OCI-LY1 (cell line): ENCODE measurements at regions not wholly inside any gene's neighbourhood (a gene's known extent, or its start where the extent isn't known, plus 50 kb on each side); places are given as distances from the start of the nearest gene placed in this dataset.

Source experiments
- H2AFZ ChIP-seq: fragments of 200-600 bp; sonication (generic), shearing (Covaris generic); 2 replicates; pipeline ENCODE4 v1.6.0; 2014; ENCODE audit warnings: antibody characterized with exemption, mild to moderate bottlenecking, low read length
- H3F3A ChIP-seq: fragments of 200-600 bp; sonication (generic), shearing (Covaris generic); 2 replicates; pipeline ENCODE4 v1.6.0; 2014; ENCODE audit warnings: mild to moderate bottlenecking, antibody characterized with exemption, low read length, moderate library complexity; ENCODE audit not compliant: insufficient read depth
- H3K27ac ChIP-seq: fragments of 200-600 bp; sonication (generic); 2 replicates; pipeline ENCODE4 v1.5.1; 2014; ENCODE audit warnings: low read length, mixed run types, mild to moderate bottlenecking, low read depth; ENCODE audit not compliant: poor library complexity, severe bottlenecking
- H3K27me3 ChIP-seq: fragments of 200-600 bp; sonication (generic); 2 replicates; pipeline ENCODE4 v1.6.0; 2014; ENCODE audit warnings: antibody characterized with exemption, mild to moderate bottlenecking, low read length, moderate library complexity; ENCODE audit not compliant: insufficient read depth
- H3K36me3 ChIP-seq: fragments of 200-600 bp; sonication (generic); 2 replicates; pipeline ENCODE4 v1.6.1; 2014; ENCODE audit warnings: mild to moderate bottlenecking, antibody characterized with exemption, low read length, moderate library complexity, mixed read lengths; ENCODE audit not compliant: insufficient read depth
- H3K4me1 ChIP-seq: fragments of 200-600 bp; sonication (generic); 2 replicates; pipeline ENCODE4 v1.5.1; 2014; ENCODE audit warnings: mild to moderate bottlenecking, low read length, moderate library complexity; ENCODE audit not compliant: insufficient read depth, severe bottlenecking
- H3K4me2 ChIP-seq: fragments of 200-600 bp; sonication (generic), shearing (Covaris generic); 2 replicates; pipeline ENCODE4 v1.6.1; 2014; ENCODE audit warnings: low read length
- H3K4me3 ChIP-seq: fragments of 200-600 bp; sonication (generic); 2 replicates; pipeline ENCODE4 v1.5.1; 2014; ENCODE audit warnings: low read length, low read depth, mild to moderate bottlenecking, mixed read lengths; ENCODE audit not compliant: poor library complexity, severe bottlenecking
- H3K79me2 ChIP-seq: fragments of 200-600 bp; shearing (Covaris generic); 2 replicates; pipeline ENCODE4 v1.6.1; 2016; ENCODE audit warnings: mixed run types, low read length, mixed read lengths; ENCODE audit not compliant: insufficient read depth
- H3K9ac ChIP-seq: fragments of 200-600 bp; sonication (generic), shearing (Covaris generic); 2 replicates; pipeline ENCODE4 v1.6.1; 2014; ENCODE audit warnings: mild to moderate bottlenecking, low read length, mixed read lengths
- H3K9me2 ChIP-seq: fragments of 200-600 bp; sonication (generic), shearing (Covaris generic); 2 replicates; pipeline ENCODE4 v1.6.1; 2014; ENCODE audit warnings: low read depth, mild to moderate bottlenecking, low read length, mixed read lengths
- H3K9me3 ChIP-seq: fragments of 200-600 bp; shearing (Covaris generic); 2 replicates; pipeline ENCODE4 v1.6.1; 2014; ENCODE audit warnings: low read length, mixed read lengths
- H4K20me1 ChIP-seq: fragments of 200-600 bp; sonication (generic), shearing (Covaris generic); 2 replicates; pipeline ENCODE4 v1.6.0; 2016; ENCODE audit warnings: mild to moderate bottlenecking, low read length; ENCODE audit not compliant: insufficient read depth
- CTCF ChIP-seq: fragments of 200-600 bp; sonication (generic), shearing (Covaris generic); IDR thresholded peaks from 2 replicates; pipeline ENCODE4 v1.5.1; 2017; ENCODE audit warnings: mild to moderate bottlenecking, antibody characterized with exemption, low read length, moderate library complexity, mixed read lengths
- EZH2 ChIP-seq: fragments of 200-600 bp; sonication (generic), shearing (Covaris generic); IDR thresholded peaks from 2 replicates; pipeline ENCODE4 v1.8.0; 2017; ENCODE audit warnings: borderline replicate concordance, mixed run types, mild to moderate bottlenecking, antibody characterized with exemption, low read length, moderate library complexity, mixed read lengths

- H3K9me3 ChIP-seq = no peaks in the 10 kb centered on the region
- TF ChIP-seq EZH2 (no peak), CTCF (no peak)
- H4K20me1 ChIP-seq = no peaks in the 10 kb centered on the region
- H2AFZ ChIP-seq = no peak overlapping the region
- H3K4me3 ChIP-seq = no peak overlapping the region
- H3K4me2 ChIP-seq = no peak overlapping the region
- H3K9ac ChIP-seq = no peak overlapping the region
- H3K79me2 ChIP-seq = no peaks in the 10 kb centered on the region
- H3K9me2 ChIP-seq = no peaks in the 10 kb centered on the region
- no peaks in the 10 kb centered on the region for H3F3A ChIP-seq
- H3K36me3 ChIP-seq = no peaks in the 10 kb centered on the region
- H3K27me3 ChIP-seq = no peaks in the 10 kb centered on the region
- H3K27ac ChIP-seq = no peak overlapping the region
- H3K4me1 ChIP-seq = no peaks in the 10 kb centered on the region
These were observed 150.8 kb upstream of the ANO5 start for GRCh38 chr11:22042081-22042480.

- H3K9me3 ChIP-seq = no peaks in the 10 kb centered on the region
- no peak overlapping the region for H3K4me3 ChIP-seq
- no peaks in the 10 kb centered on the region for H3F3A ChIP-seq
- no peak overlapping the region for H3K4me2 ChIP-seq
- no peaks in the 10 kb centered on the region for H3K79me2 ChIP-seq
- no peaks in the 10 kb centered on the region for H3K9me2 ChIP-seq
- H3K27ac ChIP-seq = no peak overlapping the region
- H3K27me3 ChIP-seq = no peaks in the 10 kb centered on the region
- H3K4me1 ChIP-seq = no peaks in the 10 kb centered on the region
- TF ChIP-seq CTCF (no peak), EZH2 (no peak)
- no peak overlapping the region for H2AFZ ChIP-seq
- no peaks in the 10 kb centered on the region for H4K20me1 ChIP-seq
- H3K9ac ChIP-seq = no peak overlapping the region
- H3K36me3 ChIP-seq = no peaks in the 10 kb centered on the region
These were observed 148.8 kb upstream of the ANO5 start for GRCh38 chr11:22044126-22044525.

DNA sequence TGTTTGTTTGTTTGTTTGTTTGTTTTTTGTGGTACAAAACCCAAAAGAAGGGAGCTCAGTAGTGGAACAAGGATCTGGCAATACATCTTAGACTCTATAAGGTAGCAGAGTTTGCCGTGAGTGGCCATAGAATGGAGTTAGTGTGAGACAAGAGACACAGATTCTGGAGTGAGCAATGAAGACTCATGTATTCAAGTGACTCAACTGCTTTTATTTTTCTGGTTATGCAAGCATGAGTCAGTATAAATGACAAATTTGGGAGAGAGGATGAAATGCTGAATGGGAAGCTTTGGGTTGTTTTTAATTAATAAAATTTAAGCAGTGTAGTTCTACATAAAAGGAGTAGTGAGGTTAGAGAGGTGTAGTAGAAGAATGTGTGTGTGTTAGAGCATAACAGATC, 143.6 kb upstream of the ANO5 start:
- Histone ChIP-seq H3K4me3 (no peak overlapping the region), H3K27me3 (no peaks in the 10 kb centered on the region), H2AFZ (no peak overlapping the region), H3K79me2 (no peaks in the 10 kb centered on the region), H3K9me3 (no peaks in the 10 kb centered on the region), H3K36me3 (no peaks in the 10 kb centered on the region), H3F3A (no peaks in the 10 kb centered on the region), H3K9ac (no peak overlapping the region), H4K20me1 (no peaks in the 10 kb centered on the region), H3K4me1 (no peaks in the 10 kb centered on the region), H3K27ac (no peak overlapping the region), H3K9me2 (no peaks in the 10 kb centered on the region), H3K4me2 (no peak overlapping the region)
- TF ChIP-seq CTCF (no peak), EZH2 (no peak)
